ENCODE measurements at regions not wholly inside any gene's neighbourhood (a gene's known extent, or its start where the extent isn't known, plus 50 kb on each side); places are given as distances from the start of the nearest gene placed in this dataset.

DNA sequence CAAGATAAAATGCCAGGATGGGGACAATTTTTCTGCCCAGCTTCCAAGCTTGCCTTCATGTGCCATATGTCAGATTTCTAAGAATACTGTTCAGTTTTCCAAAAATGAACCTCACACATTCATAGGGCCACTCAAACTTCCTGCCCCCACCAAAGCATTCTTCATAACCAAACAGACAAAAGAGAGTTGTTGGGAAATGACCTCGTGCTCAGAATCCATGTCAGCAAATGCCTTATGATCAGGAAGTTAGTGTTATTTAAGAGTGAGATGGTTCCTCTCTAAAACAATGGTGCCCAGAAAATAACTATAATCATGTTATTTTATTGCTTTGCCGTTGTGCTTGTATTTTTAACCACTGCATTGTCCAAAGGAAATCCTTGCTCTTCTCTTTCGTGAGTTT, 208.2 kb downstream of the ZNF608 start:
- no peaks in the 10 kb centered on the region for H3K36me3 ChIP-seq (ENCODE audit: control insufficient read depth in 2 of 2, insufficient read depth in 1 of 2, low read length in 2 of 2)
- no peak overlapping the region for H3K27ac ChIP-seq (ENCODE audit: extremely low read depth, low read depth, low read length)
- no peaks in the 10 kb centered on the region for H3K4me1 ChIP-seq (ENCODE audit: control insufficient read depth, insufficient read depth, low read length)
- POLR2A ChIA-PET, result no interaction called here
- H3K4me3 ChIP-seq (ENCODE audit: low read depth, low read length), result no peak overlapping the region
- TF ChIP-seq ZNF221 (tag by site-specific recombination; IDR thresholded peaks at IDR 0.05; ENCODE audit: borderline replicate concordance), result no peak
- TF ChIP-seq ZNF776 (tag by site-specific recombination; IDR thresholded peaks at IDR 0.05; ENCODE audit: borderline replicate concordance), result no peak
- TF ChIP-seq SP3 (tag by site-specific recombination; IDR thresholded peaks at IDR 0.05), result no peak
- H3K9me3 ChIP-seq (ENCODE audit: control insufficient read depth, insufficient read depth, low read depth, low read length), result no peaks in the 10 kb centered on the region
- CTCF ChIA-PET, result no interaction called here

DNA sequence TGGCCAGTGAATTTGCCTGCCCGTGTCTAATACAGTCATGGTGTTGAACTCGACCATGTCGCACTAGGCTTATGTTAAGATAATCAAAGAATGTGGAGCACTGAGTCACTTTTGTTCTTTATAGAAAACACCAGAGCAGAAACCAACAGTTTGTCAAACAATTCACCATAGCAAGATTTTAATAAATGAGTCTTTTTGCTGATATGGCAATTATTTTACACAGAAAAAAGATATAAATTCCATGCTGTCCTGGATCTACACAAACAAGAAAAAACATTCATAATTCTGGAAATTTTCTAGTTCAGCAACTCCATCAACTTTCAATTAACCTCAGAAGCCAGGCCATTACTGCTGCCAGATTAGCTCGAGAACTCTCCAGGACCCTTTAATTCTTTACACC, 208.9 kb downstream of the ZNF608 start:
- POLR2A ChIA-PET, result no interaction called here

DNA sequence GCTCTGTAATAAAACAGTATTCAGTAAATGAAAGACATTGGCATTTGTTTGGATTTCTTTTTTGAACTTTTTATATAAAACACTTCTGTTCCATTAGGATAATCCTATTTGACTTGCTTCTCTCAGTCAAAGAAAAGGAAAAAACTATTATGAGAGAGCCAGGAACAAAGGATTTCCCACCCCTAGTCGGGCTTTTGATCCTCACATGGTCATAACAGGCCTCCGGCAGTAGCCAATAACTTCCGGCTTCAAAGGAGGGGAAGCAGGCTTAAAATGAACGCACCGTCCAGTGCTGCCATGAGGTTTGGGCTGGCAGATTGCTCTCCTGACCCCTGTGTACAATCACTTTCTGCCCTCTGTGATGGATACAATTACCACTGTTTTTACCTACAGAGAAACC, 209.3 kb downstream of the ZNF608 start:
- Histone ChIP-seq H3K4me3 (ENCODE audit: low read depth, low read length) (no peak overlapping the region), H3K36me3 (ENCODE audit: control insufficient read depth in 2 of 2, insufficient read depth in 1 of 2, low read length in 2 of 2) (no peaks in the 10 kb centered on the region), H3K4me1 (ENCODE audit: control insufficient read depth, insufficient read depth, low read length) (no peaks in the 10 kb centered on the region), H3K9me3 (ENCODE audit: control insufficient read depth, insufficient read depth, low read depth, low read length) (no peaks in the 10 kb centered on the region), H3K27ac (ENCODE audit: extremely low read depth, low read depth, low read length) (no peak overlapping the region)
- TF ChIP-seq BCL11B (tag by site-specific recombination; IDR thresholded peaks at IDR 0.05; ENCODE audit: low read depth) (no peak), ZNF10 (tag by site-specific recombination; IDR thresholded peaks at IDR 0.05) (no peak), ZBTB21 (tag by site-specific recombination; IDR thresholded peaks at IDR 0.05) (no peak), ZNF175 (tag by site-specific recombination; IDR thresholded peaks at IDR 0.05) (no peak), ZNF48 (tag by site-specific recombination; IDR thresholded peaks at IDR 0.05) (no peak), MZF1 (tag by site-specific recombination; IDR thresholded peaks at IDR 0.05; ENCODE audit: borderline replicate concordance) (no peak), ZBTB7A (tag by site-specific recombination; IDR thresholded peaks at IDR 0.05; ENCODE audit: low read depth) (no peak), ZNF311 (tag by site-specific recombination; IDR thresholded peaks at IDR 0.05; ENCODE audit: borderline replicate concordance) (no peak), GLI2 (tag by site-specific recombination; IDR thresholded peaks at IDR 0.05; ENCODE audit: borderline replicate concordance, low read depth) (no peak), TCF7L2 (IDR thresholded peaks at IDR 0.05; ENCODE audit: borderline replicate concordance, low read depth, low read length) (no peak)
- ChIA-PET CTCF (no interaction called here), POLR2A (no interaction called here)

More for the DNA sequence above, 208.9 kb downstream of the ZNF608 start:
- CTCF ChIA-PET, result no interaction called here
- Histone ChIP-seq H3K36me3 (ENCODE audit: control insufficient read depth in 2 of 2, insufficient read depth in 1 of 2, low read length in 2 of 2) (no peaks in the 10 kb centered on the region), H3K4me3 (ENCODE audit: low read depth, low read length) (no peak overlapping the region), H3K4me1 (ENCODE audit: control insufficient read depth, insufficient read depth, low read length) (no peaks in the 10 kb centered on the region), H3K27ac (ENCODE audit: extremely low read depth, low read depth, low read length) (no peak overlapping the region), H3K9me3 (ENCODE audit: control insufficient read depth, insufficient read depth, low read depth, low read length) (no peaks in the 10 kb centered on the region)
- TF ChIP-seq, protein P1, sequence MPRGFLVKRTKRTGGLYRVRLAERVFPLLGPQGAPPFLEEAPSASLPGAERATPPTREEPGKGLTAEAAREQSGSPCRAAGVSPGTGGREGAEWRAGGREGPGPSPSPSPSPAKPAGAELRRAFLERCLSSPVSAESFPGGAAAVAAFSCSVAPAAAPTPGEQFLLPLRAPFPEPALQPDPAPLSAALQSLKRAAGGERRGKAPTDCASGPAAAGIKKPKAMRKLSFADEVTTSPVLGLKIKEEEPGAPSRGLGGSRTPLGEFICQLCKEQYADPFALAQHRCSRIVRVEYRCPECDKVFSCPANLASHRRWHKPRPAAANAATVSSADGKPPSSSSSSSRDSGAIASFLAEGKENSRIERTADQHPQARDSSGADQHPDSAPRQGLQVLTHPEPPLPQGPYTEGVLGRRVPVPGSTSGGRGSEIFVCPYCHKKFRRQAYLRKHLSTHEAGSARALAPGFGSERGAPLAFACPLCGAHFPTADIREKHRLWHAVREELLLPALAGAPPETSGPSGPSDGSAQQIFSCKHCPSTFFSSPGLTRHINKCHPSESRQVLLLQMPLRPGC (tag by site-specific recombination; IDR thresholded peaks at IDR 0.05), result no peak
- TF ChIP-seq ZNF768 (tag by site-specific recombination; IDR thresholded peaks at IDR 0.05) (no peak), ZNF2 (tag by site-specific recombination; IDR thresholded peaks at IDR 0.05) (no peak)

DNA sequence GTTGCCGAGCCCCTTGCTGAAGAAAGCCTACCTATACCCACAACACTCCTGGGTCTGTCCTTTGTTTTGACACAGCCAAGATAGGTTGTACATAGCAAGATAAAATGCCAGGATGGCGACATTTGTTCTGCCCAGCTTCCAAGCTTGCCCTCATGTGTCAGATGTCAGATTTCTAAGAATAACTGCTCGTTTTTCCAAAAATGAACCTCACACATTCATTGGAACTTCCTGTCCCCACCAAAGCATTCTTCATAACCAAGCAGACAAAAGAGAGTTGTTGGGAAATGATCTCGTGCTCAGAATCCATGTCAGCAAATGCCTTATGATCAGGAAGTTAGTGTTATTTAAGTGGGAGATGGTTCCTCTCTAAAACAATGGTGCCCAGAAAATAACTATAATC, 210.1 kb downstream of the ZNF608 start:
- ChIA-PET CTCF (interaction anchor here (0.6 kb wide), 1 partner anchor 40 kb away, joined by 6 read pairs; no protein-coding TSS in a partner anchor), POLR2A (no interaction called here)
- H3K4me1 ChIP-seq (ENCODE audit: control insufficient read depth, insufficient read depth, low read length), result no peaks in the 10 kb centered on the region
- H3K4me3 ChIP-seq (ENCODE audit: low read depth, low read length), result no peak overlapping the region
- no peaks in the 10 kb centered on the region for H3K36me3 ChIP-seq (ENCODE audit: control insufficient read depth in 2 of 2, insufficient read depth in 1 of 2, low read length in 2 of 2)
- H3K9me3 ChIP-seq (ENCODE audit: control insufficient read depth, insufficient read depth, low read depth, low read length), result no peaks in the 10 kb centered on the region
- H3K27ac ChIP-seq (ENCODE audit: extremely low read depth, low read depth, low read length), result no peak overlapping the region
- TF ChIP-seq ZNF510 (tag by site-specific recombination; IDR thresholded peaks at IDR 0.05; ENCODE audit: insufficient replicate concordance), result no peak
- no peak for TF ChIP-seq ZNF843 (tag by site-specific recombination; IDR thresholded peaks at IDR 0.05)
- TF ChIP-seq ZNF600 (tag by site-specific recombination; IDR thresholded peaks at IDR 0.05), result no peak
- TF ChIP-seq ZNF530 (tag by site-specific recombination; IDR thresholded peaks at IDR 0.05; ENCODE audit: low read depth), result no peak
- no peak for TF ChIP-seq ZXDB (tag by site-specific recombination; IDR thresholded peaks at IDR 0.05)
- TF ChIP-seq IKZF3 (tag by site-specific recombination; IDR thresholded peaks at IDR 0.05), result no peak
- no peak for TF ChIP-seq SCRT1 (tag by site-specific recombination; IDR thresholded peaks at IDR 0.05; ENCODE audit: borderline replicate concordance)
- no peak for TF ChIP-seq ZNF19 (tag by site-specific recombination; IDR thresholded peaks at IDR 0.05; ENCODE audit: low read depth)
- TF ChIP-seq, protein P2, sequence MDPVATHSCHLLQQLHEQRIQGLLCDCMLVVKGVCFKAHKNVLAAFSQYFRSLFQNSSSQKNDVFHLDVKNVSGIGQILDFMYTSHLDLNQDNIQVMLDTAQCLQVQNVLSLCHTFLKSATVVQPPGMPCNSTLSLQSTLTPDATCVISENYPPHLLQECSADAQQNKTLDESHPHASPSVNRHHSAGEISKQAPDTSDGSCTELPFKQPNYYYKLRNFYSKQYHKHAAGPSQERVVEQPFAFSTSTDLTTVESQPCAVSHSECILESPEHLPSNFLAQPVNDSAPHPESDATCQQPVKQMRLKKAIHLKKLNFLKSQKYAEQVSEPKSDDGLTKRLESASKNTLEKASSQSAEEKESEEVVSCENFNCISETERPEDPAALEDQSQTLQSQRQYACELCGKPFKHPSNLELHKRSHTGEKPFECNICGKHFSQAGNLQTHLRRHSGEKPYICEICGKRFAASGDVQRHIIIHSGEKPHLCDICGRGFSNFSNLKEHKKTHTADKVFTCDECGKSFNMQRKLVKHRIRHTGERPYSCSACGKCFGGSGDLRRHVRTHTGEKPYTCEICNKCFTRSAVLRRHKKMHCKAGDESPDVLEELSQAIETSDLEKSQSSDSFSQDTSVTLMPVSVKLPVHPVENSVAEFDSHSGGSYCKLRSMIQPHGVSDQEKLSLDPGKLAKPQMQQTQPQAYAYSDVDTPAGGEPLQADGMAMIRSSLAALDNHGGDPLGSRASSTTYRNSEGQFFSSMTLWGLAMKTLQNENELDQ (tag by site-specific recombination; IDR thresholded peaks at IDR 0.05; ENCODE audit: low read depth), result no peak
- TF ChIP-seq, protein P3, sequence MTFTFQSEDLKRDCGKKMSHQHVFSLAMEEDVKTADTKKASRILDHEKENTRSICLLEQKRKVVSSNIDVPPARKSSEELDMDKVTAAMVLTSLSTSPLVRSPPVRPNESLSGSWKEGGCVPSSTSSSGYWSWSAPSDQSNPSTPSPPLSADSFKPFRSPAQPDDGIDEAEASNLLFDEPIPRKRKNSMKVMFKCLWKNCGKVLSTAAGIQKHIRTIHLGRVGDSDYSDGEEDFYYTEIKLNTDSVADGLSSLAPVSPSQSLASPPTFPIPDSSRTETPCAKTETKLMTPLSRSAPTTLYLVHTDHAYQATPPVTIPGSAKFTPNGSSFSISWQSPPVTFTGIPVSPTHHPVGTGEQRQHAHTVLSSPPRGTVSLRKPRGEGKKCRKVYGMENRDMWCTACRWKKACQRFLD (tag by site-specific recombination; IDR thresholded peaks at IDR 0.05), result no peak
- TF ChIP-seq ZNF324 (tag by site-specific recombination; IDR thresholded peaks at IDR 0.05), result no peak

All from HEK293 (cell line).